ENCODE measurements at regions not wholly inside any gene's neighbourhood (a gene's known extent, or its start where the extent isn't known, plus 50 kb on each side); places are given as distances from the start of the nearest gene placed in this dataset.
"Not testable (repeated sequence)": the region's sequence is repeated elsewhere in the genome, so short reads cannot be mapped to it uniquely, and the experiment has no call there.

- ATAC-seq (peak; percentile 75), DNase-seq (ENCODE audit: low spot score) (no peak)
- intact Hi-C loops (cut with DNase I) = no loop called here
Measured at GRCh38 chr12:116687888-116688287, 50.0 kb downstream of the SPRING1 start.

GRCh38 chr12:116684891-116685290 lies 53.0 kb downstream of the SPRING1 start:
- DNase-seq (ENCODE audit: low spot score) (no peak), ATAC-seq (no peak)
- intact Hi-C loops (cut with DNase I) = no loop called here

GRCh38 chr12:116677202-116677661 lies 60.6 kb downstream of the SPRING1 start:
- intact Hi-C loops (cut with DNase I) = no loop called here
- no peak for ATAC-seq
- no peak for DNase-seq (ENCODE audit: low spot score)

GRCh38 chr12:116675339-116676107 lies 62.3 kb downstream of the SPRING1 start:
- DNase-seq (ENCODE audit: low spot score) (no peak), ATAC-seq (no peak)
- intact Hi-C loops (cut with DNase I) = no loop called here

- no peak for DNase-seq (ENCODE audit: low spot score)
- intact Hi-C loops (cut with DNase I) = no loop called here
- no peak for ATAC-seq
Measured at GRCh38 chr12:116674643-116675183, 63.2 kb downstream of the SPRING1 start.

- intact Hi-C loops (cut with DNase I) = no loop called here
- no peak for DNase-seq (ENCODE audit: low spot score)
- ATAC-seq = no peak
Measured at GRCh38 chr12:116673681-116674111, 64.2 kb downstream of the SPRING1 start.

- DNase-seq (ENCODE audit: low spot score) = no peak
- intact Hi-C loops (cut with DNase I) = no loop called here
- ATAC-seq = no peak
Measured at GRCh38 chr12:116672842-116673516, 64.9 kb downstream of the SPRING1 start.

- intact Hi-C loops (cut with DNase I) = no loop called here
- DNase-seq (ENCODE audit: low spot score) (no peak), ATAC-seq (no peak)
Measured at GRCh38 chr12:116672010-116672409, 65.9 kb downstream of the SPRING1 start.

GRCh38 chr12:116670859-116671258 lies 67.0 kb downstream of the SPRING1 start:
- no peak for DNase-seq (ENCODE audit: low spot score)
- intact Hi-C loops (cut with DNase I) = no loop called here
- ATAC-seq = no peak

GRCh38 chr12:116667752-116668151 lies 70.1 kb downstream of the SPRING1 start:
- no peak for ATAC-seq
- DNase-seq (ENCODE audit: low spot score) = no peak
- intact Hi-C loops (cut with DNase I) = no loop called here

- intact Hi-C loops (cut with DNase I); ATAC-seq; DNase-seq (ENCODE audit: low spot score): not testable (repeated sequence)
Measured at GRCh38 chr12:116666829-116667228, 71.0 kb downstream of the SPRING1 start.

- no peak for ATAC-seq
- intact Hi-C loops (cut with DNase I) = no loop called here
- no peak for DNase-seq (ENCODE audit: low spot score)
Measured at GRCh38 chr12:116666305-116666673, 71.6 kb downstream of the SPRING1 start.

- DNase-seq (ENCODE audit: low spot score) = no peak
Measured at GRCh38 chr12:116665666-116666304, 72.1 kb downstream of the SPRING1 start.

GRCh38 chr12:116664085-116664484 lies 73.8 kb downstream of the SPRING1 start:
- intact Hi-C loops (cut with DNase I) = no loop called here
- no peak for DNase-seq (ENCODE audit: low spot score)

More at GRCh38 chr12:116665666-116666304, 72.1 kb downstream of the SPRING1 start:
- ATAC-seq = no peak
- intact Hi-C loops (cut with DNase I) = no loop called here

GRCh38 chr12:116662612-116663144 lies 75.2 kb downstream of the SPRING1 start:
- no peak for DNase-seq (ENCODE audit: low spot score)
- intact Hi-C loops (cut with DNase I) = no loop called here
- no peak for ATAC-seq

More at GRCh38 chr12:116664085-116664484, 73.8 kb downstream of the SPRING1 start:
- ATAC-seq = no peak

GRCh38 chr12:116661341-116661740 lies 76.5 kb downstream of the SPRING1 start:
- ATAC-seq (no peak), DNase-seq (ENCODE audit: low spot score) (no peak)
- intact Hi-C loops (cut with DNase I) = no loop called here

GRCh38 chr12:116660740-116661139 lies 77.1 kb downstream of the SPRING1 start:
- intact Hi-C loops (cut with DNase I); ATAC-seq; DNase-seq (ENCODE audit: low spot score): not testable (repeated sequence)

- no peak for ATAC-seq
- DNase-seq (ENCODE audit: low spot score) = no peak
- intact Hi-C loops (cut with DNase I) = no loop called here
Measured at GRCh38 chr12:116659771-116660481, 77.9 kb downstream of the SPRING1 start.

All from sciatic nerve (tissue), 2 donors.